ENCODE measurements at regions not wholly inside any gene's neighbourhood (a gene's known extent, or its start where the extent isn't known, plus 50 kb on each side); places are given as distances from the start of the nearest gene placed in this dataset.

DNA sequence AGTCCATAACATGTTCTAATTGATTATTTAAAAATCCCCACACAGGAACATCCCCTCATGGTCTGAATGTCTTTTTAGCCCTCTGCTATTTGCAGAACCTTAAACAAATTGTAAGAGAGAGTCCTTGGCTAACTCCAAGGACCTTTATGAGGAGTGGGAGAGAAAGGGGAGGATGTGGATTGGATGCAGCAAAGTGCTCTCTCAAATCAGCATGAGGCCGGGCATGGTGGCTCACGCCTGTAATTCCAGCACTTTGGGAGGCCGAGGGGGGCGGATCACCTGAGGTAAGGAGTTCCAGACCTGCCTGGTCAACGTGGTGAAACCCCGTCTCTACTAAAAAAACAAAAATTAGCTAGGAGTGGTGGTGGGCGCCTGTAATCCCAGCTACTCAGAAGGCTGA, 154.8 kb downstream of the TGFB2 start:
- DNase-seq (ENCODE audit: low read depth), result no peak
- TF ChIP-seq MYC (IDR thresholded peaks at IDR 0.05; ENCODE audit: low read depth, low read length) (no peak), MAX (IDR thresholded peaks at IDR 0.05; ENCODE audit: low read depth, low read length) (no peak), POLR2A (IDR thresholded peaks at IDR 0.05; ENCODE audit: extremely low read depth, insufficient read length) (no peak)
- TF ChIP-seq, protein P1, sequence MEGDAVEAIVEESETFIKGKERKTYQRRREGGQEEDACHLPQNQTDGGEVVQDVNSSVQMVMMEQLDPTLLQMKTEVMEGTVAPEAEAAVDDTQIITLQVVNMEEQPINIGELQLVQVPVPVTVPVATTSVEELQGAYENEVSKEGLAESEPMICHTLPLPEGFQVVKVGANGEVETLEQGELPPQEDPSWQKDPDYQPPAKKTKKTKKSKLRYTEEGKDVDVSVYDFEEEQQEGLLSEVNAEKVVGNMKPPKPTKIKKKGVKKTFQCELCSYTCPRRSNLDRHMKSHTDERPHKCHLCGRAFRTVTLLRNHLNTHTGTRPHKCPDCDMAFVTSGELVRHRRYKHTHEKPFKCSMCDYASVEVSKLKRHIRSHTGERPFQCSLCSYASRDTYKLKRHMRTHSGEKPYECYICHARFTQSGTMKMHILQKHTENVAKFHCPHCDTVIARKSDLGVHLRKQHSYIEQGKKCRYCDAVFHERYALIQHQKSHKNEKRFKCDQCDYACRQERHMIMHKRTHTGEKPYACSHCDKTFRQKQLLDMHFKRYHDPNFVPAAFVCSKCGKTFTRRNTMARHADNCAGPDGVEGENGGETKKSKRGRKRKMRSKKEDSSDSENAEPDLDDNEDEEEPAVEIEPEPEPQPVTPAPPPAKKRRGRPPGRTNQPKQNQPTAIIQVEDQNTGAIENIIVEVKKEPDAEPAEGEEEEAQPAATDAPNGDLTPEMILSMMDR (IDR thresholded peaks at IDR 0.05; ENCODE audit: low read depth, low read length), result no peak
- H3K4me3 ChIP-seq (ENCODE audit: low read depth, low read length), result no peak overlapping the region

- TF ChIP-seq POLR2A (IDR thresholded peaks at IDR 0.05; ENCODE audit: extremely low read depth, insufficient read length) (no peak), MAX (IDR thresholded peaks at IDR 0.05; ENCODE audit: low read depth, low read length) (no peak), MYC (IDR thresholded peaks at IDR 0.05; ENCODE audit: low read depth, low read length) (no peak)
- TF ChIP-seq, protein P1 (IDR thresholded peaks at IDR 0.05; ENCODE audit: low read depth, low read length), result no peak
- no peak overlapping the region for H3K4me3 ChIP-seq (ENCODE audit: low read depth, low read length)
- no peak for DNase-seq (ENCODE audit: low read depth)
These were observed 156.0 kb downstream of the TGFB2 start for GRCh38 chr1:218501161-218501560.

DNA sequence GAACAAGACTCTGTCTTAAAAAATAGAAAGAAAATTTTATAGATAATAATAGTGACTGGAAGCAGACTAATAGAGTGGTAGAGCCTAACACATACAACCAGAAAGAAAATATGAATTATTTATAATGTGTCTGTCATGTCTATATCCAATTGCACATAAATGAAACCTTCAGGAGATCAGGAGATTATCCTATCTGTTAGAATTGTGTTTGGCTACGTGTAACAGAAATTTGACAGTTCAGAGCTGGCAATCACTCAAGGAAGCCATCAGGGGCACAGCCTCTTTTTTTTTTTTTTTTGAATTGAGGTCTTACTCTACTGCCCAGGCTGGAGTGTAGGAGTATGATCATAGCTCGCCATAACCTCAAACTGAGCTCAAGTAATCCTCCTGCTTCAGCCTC, 157.2 kb downstream of the TGFB2 start:
- H3K4me3 ChIP-seq (ENCODE audit: low read depth, low read length), result no peak overlapping the region
- TF ChIP-seq MYC (IDR thresholded peaks at IDR 0.05; ENCODE audit: low read depth, low read length), result no peak
- TF ChIP-seq POLR2A (IDR thresholded peaks at IDR 0.05; ENCODE audit: extremely low read depth, insufficient read length), result no peak
- TF ChIP-seq, protein P1 (IDR thresholded peaks at IDR 0.05; ENCODE audit: low read depth, low read length), result no peak
- TF ChIP-seq MAX (IDR thresholded peaks at IDR 0.05; ENCODE audit: low read depth, low read length), result no peak
- DNase-seq (ENCODE audit: low read depth), result no peak

- DNase-seq (ENCODE audit: low read depth), result no peak
- TF ChIP-seq MYC (IDR thresholded peaks at IDR 0.05; ENCODE audit: low read depth, low read length) (no peak), POLR2A (IDR thresholded peaks at IDR 0.05; ENCODE audit: extremely low read depth, insufficient read length) (no peak), MAX (IDR thresholded peaks at IDR 0.05; ENCODE audit: low read depth, low read length) (no peak)
- TF ChIP-seq, protein P1 (IDR thresholded peaks at IDR 0.05; ENCODE audit: low read depth, low read length), result no peak
- no peak overlapping the region for H3K4me3 ChIP-seq (ENCODE audit: low read depth, low read length)
These were observed 158.0 kb downstream of the TGFB2 start for GRCh38 chr1:218503102-218503501.

- TF ChIP-seq MYC (IDR thresholded peaks at IDR 0.05; ENCODE audit: low read depth, low read length), result no peak
- TF ChIP-seq MAX (IDR thresholded peaks at IDR 0.05; ENCODE audit: low read depth, low read length), result no peak
- TF ChIP-seq, protein P1 (IDR thresholded peaks at IDR 0.05; ENCODE audit: low read depth, low read length), result no peak
- no peak for TF ChIP-seq POLR2A (IDR thresholded peaks at IDR 0.05; ENCODE audit: extremely low read depth, insufficient read length)
- DNase-seq (ENCODE audit: low read depth), result no peak
- H3K4me3 ChIP-seq (ENCODE audit: low read depth, low read length), result no peak overlapping the region
These were observed 162.3 kb downstream of the TGFB2 start for GRCh38 chr1:218507355-218508002.

Data from NB4 (cell line).